Ishikawa (cell line): ENCODE measurements at regions not wholly inside any gene's neighbourhood (a gene's known extent, or its start where the extent isn't known, plus 50 kb on each side); places are given as distances from the start of the nearest gene placed in this dataset.

Experiments used
- CEBPB ChIP-seq: IDR thresholded peaks from 2 replicates; pipeline ENCODE4 v1.6.1; 2012
- CREB1 ChIP-seq: IDR thresholded peaks from 2 replicates; pipeline ENCODE4 v1.6.1; 2012; ENCODE audit warnings: low read depth
- EGR1 ChIP-seq: IDR thresholded peaks from 2 replicates; pipeline ENCODE4 v1.6.1; 2012
- EP300 ChIP-seq: IDR thresholded peaks from 2 replicates; pipeline ENCODE4 v1.6.1; 2012; ENCODE audit warnings: borderline replicate concordance
- FOXM1 ChIP-seq: IDR thresholded peaks from 2 replicates; pipeline ENCODE4 v1.6.1; 2012; ENCODE audit warnings: low read depth, borderline replicate concordance
- NFIC ChIP-seq: IDR thresholded peaks from 2 replicates; pipeline ENCODE4 v1.6.1; 2012
- RAD21 ChIP-seq: IDR thresholded peaks from 2 replicates; pipeline ENCODE4 v1.6.1; 2012; ENCODE audit warnings: low read depth
- TAF1 ChIP-seq: IDR thresholded peaks from 2 replicates; pipeline ENCODE4 v1.6.1; 2012; ENCODE audit warnings: low read depth, mild to moderate bottlenecking
- TCF12 ChIP-seq: IDR thresholded peaks from 2 replicates; pipeline ENCODE4 v1.6.1; 2012; ENCODE audit warnings: low read depth
- TEAD4 ChIP-seq: IDR thresholded peaks from 2 replicates; pipeline ENCODE4 v1.6.1; 2012
- YY1 ChIP-seq: IDR thresholded peaks from 2 replicates; pipeline ENCODE4 v1.6.1; 2012; ENCODE audit warnings: low read depth
- ZBTB7A ChIP-seq: IDR thresholded peaks from 2 replicates; pipeline ENCODE4 v1.6.1; 2012; ENCODE audit warnings: low read depth
- TF ChIP-seq, protein P1 (sequence below): IDR thresholded peaks from 2 replicates; pipeline ENCODE4 v1.6.1; 2012
- TF ChIP-seq, protein P2 (sequence below): IDR thresholded peaks from 2 replicates; pipeline ENCODE4 v1.6.1; 2012; ENCODE audit warnings: low read depth, mild to moderate bottlenecking
- TF ChIP-seq, protein P3 (sequence below): IDR thresholded peaks from 2 replicates; pipeline ENCODE4 v1.6.1; 2012

DNA sequence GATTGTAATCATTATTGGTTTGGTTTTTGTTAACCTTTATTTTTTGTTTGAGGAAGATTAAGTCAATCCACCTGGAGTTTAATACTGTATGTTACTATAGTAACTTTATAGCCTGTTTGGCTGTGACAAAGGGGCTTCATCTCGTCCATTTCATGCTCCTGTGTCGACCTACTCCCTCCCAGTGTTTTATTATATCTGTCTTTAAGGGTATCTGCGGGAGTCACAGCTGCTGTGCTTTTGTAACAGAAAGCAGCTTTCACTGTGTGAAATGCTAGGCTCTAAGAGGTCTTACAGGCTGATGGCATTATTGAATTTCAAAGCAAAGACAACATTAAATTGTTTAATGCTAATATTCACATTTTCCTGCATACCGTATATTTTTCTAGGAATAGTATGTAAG, 698.0 kb upstream of the POU3F2 start:
- TF ChIP-seq, protein P1, sequence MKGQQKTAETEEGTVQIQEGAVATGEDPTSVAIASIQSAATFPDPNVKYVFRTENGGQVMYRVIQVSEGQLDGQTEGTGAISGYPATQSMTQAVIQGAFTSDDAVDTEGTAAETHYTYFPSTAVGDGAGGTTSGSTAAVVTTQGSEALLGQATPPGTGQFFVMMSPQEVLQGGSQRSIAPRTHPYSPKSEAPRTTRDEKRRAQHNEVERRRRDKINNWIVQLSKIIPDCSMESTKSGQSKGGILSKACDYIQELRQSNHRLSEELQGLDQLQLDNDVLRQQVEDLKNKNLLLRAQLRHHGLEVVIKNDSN, result no peak
- TF ChIP-seq FOXM1 (no peak), ZBTB7A (no peak), EP300 (no peak), TAF1 (no peak), TEAD4 (no peak)
- TF ChIP-seq, protein P2, sequence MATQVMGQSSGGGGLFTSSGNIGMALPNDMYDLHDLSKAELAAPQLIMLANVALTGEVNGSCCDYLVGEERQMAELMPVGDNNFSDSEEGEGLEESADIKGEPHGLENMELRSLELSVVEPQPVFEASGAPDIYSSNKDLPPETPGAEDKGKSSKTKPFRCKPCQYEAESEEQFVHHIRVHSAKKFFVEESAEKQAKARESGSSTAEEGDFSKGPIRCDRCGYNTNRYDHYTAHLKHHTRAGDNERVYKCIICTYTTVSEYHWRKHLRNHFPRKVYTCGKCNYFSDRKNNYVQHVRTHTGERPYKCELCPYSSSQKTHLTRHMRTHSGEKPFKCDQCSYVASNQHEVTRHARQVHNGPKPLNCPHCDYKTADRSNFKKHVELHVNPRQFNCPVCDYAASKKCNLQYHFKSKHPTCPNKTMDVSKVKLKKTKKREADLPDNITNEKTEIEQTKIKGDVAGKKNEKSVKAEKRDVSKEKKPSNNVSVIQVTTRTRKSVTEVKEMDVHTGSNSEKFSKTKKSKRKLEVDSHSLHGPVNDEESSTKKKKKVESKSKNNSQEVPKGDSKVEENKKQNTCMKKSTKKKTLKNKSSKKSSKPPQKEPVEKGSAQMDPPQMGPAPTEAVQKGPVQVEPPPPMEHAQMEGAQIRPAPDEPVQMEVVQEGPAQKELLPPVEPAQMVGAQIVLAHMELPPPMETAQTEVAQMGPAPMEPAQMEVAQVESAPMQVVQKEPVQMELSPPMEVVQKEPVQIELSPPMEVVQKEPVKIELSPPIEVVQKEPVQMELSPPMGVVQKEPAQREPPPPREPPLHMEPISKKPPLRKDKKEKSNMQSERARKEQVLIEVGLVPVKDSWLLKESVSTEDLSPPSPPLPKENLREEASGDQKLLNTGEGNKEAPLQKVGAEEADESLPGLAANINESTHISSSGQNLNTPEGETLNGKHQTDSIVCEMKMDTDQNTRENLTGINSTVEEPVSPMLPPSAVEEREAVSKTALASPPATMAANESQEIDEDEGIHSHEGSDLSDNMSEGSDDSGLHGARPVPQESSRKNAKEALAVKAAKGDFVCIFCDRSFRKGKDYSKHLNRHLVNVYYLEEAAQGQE, result no peak

DNA sequence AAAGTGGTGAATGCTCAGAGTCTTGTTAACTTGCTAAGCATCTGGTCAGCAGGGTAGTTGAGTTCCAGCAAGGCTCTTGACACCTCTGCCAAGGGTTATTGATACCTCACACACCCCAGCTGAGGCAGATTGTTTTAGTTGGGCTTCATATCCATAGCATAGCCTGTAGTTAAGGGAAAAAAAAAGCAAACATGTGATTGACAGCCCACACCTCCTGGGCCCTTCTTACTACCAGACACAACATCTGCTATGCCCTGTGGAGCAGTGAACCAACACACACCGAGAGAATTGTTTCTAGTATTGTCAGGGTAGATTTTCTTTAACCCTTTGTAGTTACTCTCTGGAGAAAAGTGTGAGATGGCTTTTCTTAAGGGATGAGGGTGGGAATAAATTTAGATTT, 697.0 kb upstream of the POU3F2 start:
- TF ChIP-seq TAF1 (no peak), NFIC (no peak), ZBTB7A (no peak), EP300 (no peak), RAD21 (no peak), CREB1 (no peak), FOXM1 (no peak), EGR1 (no peak)
- TF ChIP-seq, protein P3, sequence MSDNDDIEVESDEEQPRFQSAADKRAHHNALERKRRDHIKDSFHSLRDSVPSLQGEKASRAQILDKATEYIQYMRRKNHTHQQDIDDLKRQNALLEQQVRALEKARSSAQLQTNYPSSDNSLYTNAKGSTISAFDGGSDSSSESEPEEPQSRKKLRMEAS, result no peak
- TF ChIP-seq, protein P2, result no peak

DNA sequence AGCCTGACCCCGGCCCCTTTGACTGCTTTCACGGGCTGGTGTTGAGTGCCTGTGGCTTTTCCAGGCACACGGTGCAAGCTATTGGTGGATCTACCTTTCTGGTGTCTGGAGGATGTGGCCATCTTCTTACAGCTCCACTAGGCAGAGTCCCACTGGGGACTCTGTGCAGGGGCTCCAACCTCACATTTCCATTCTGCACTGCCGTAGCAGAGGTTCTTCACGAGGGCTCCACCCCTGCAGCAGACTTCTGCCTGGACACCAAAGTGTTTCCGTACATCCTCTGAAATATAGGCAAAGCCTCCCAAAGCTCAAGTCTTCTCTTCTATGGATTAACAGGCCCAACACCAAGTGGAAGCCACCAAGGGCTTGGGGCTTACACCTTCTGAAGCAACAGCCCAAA, 691.5 kb upstream of the POU3F2 start:
- TF ChIP-seq TAF1 (no peak), CREB1 (no peak), YY1 (no peak), RAD21 (no peak), NFIC (no peak), TCF12 (no peak), EGR1 (no peak), EP300 (no peak), TEAD4 (no peak), ZBTB7A (no peak), CEBPB (no peak), FOXM1 (no peak)
- TF ChIP-seq, protein P2, result no peak
- TF ChIP-seq, protein P1, result no peak
- TF ChIP-seq, protein P3, result no peak

DNA sequence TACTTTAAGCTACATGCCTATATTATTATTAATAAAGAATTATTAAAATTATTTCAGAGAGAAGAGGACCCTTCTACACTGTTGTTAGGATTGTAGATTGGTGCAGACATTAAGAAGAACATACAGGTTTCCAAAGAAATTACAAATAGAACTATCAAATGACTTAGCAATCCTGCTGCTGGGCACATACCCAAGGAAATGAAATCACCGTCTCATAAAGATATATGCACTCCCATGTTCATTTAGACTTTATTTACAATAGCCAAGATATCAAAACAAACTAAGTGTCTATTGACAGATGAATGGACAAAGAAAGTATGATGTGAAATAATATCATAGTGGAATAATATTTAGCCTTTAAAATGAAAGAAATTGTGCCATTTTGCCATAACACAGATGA, 687.7 kb upstream of the POU3F2 start:
- no peak for TF ChIP-seq FOXM1
- TF ChIP-seq RAD21, result no peak
- no peak for TF ChIP-seq EGR1
- TF ChIP-seq TAF1, result no peak
- no peak for TF ChIP-seq YY1
- TF ChIP-seq, protein P1, result no peak
- TF ChIP-seq, protein P2, result no peak
- no peak for TF ChIP-seq ZBTB7A
